Central memory CD8-positive, alpha-beta T cell (primary cell): ENCODE measurements at regions not wholly inside any gene's neighbourhood (a gene's known extent, or its start where the extent isn't known, plus 50 kb on each side); places are given as distances from the start of the nearest gene placed in this dataset.
"Not testable (repeated sequence)": the region's sequence is repeated elsewhere in the genome, so short reads cannot be mapped to it uniquely, and the experiment has no call there.

Experiments used
- ATAC-seq: fragments of 150-1000 bp; cut with Tn5 transposase; replicated peaks from 2 replicates; pipeline ENCODE4 v1.10.0; 2022; ENCODE audit warnings: mild to moderate bottlenecking, moderate FRiP score, moderate number of reproducible peaks; ENCODE audit not compliant: poor library complexity, severe bottlenecking; ENCODE audit errors: extremely low read depth
- DNase-seq, 2 donors: peaks; one replicate each; pipeline ENCODE4 v3.0.0; 2021; ENCODE audit warnings: low spot score in 2 of 2
- H3K27ac Mint-ChIP-seq: one replicate; pipeline ENCODE4 v1.8.0; 2022; ENCODE audit warnings: low read depth, mild to moderate bottlenecking, moderate library complexity, mixed read lengths
- H3K27me3 Mint-ChIP-seq: one replicate; pipeline ENCODE4 v1.8.0; 2022; ENCODE audit warnings: mixed read lengths
- H3K36me3 Mint-ChIP-seq: one replicate; pipeline ENCODE4 v1.8.0; 2022; ENCODE audit warnings: mild to moderate bottlenecking, moderate library complexity, mixed read lengths; ENCODE audit not compliant: insufficient read depth
- H3K4me1 Mint-ChIP-seq: one replicate; pipeline ENCODE4 v1.8.0; 2022; ENCODE audit warnings: mixed read lengths
- H3K4me3 Mint-ChIP-seq: one replicate; pipeline ENCODE4 v1.8.0; 2022; ENCODE audit warnings: mild to moderate bottlenecking, moderate library complexity, mixed read lengths
- H3K9me3 Mint-ChIP-seq: one replicate; pipeline ENCODE4 v1.8.0; 2022; ENCODE audit warnings: mixed read lengths

- ATAC-seq, H3K27me3 Mint-ChIP-seq, H3K4me3 Mint-ChIP-seq, H3K4me1 Mint-ChIP-seq, H3K36me3 Mint-ChIP-seq, H3K9me3 Mint-ChIP-seq, H3K27ac Mint-ChIP-seq, DNase-seq: not testable (repeated sequence)
These were observed 105.4 kb downstream of the SPATA31A6 start for GRCh38 chr9:42288865-42289229.

- not testable (repeated sequence) for H3K27me3 Mint-ChIP-seq, DNase-seq, H3K9me3 Mint-ChIP-seq, H3K4me3 Mint-ChIP-seq, H3K27ac Mint-ChIP-seq, ATAC-seq, H3K36me3 Mint-ChIP-seq, H3K4me1 Mint-ChIP-seq
These were observed 116.7 kb downstream of the SPATA31A6 start for GRCh38 chr9:42300124-42300523.

- not testable (repeated sequence) for H3K27ac Mint-ChIP-seq, DNase-seq, ATAC-seq, H3K9me3 Mint-ChIP-seq, H3K27me3 Mint-ChIP-seq, H3K4me3 Mint-ChIP-seq, H3K4me1 Mint-ChIP-seq, H3K36me3 Mint-ChIP-seq
These were observed 123.2 kb downstream of the SPATA31A6 start for GRCh38 chr9:42306625-42307024.

- H3K27ac Mint-ChIP-seq, H3K4me3 Mint-ChIP-seq, ATAC-seq, H3K36me3 Mint-ChIP-seq, H3K4me1 Mint-ChIP-seq, H3K9me3 Mint-ChIP-seq, DNase-seq, H3K27me3 Mint-ChIP-seq: not testable (repeated sequence)
These were observed 124.0 kb downstream of the SPATA31A6 start for GRCh38 chr9:42307449-42307848.

- not testable (repeated sequence) for H3K27ac Mint-ChIP-seq, H3K4me1 Mint-ChIP-seq, H3K9me3 Mint-ChIP-seq, H3K27me3 Mint-ChIP-seq, DNase-seq, H3K36me3 Mint-ChIP-seq, ATAC-seq, H3K4me3 Mint-ChIP-seq
These were observed 127.5 kb downstream of the SPATA31A6 start for GRCh38 chr9:42310972-42311371.

GRCh38 chr9:42316026-42316425 is 132.6 kb downstream of the SPATA31A6 start:
- H3K4me1 Mint-ChIP-seq, H3K27me3 Mint-ChIP-seq, H3K9me3 Mint-ChIP-seq, H3K36me3 Mint-ChIP-seq, DNase-seq, H3K4me3 Mint-ChIP-seq, ATAC-seq, H3K27ac Mint-ChIP-seq: not testable (repeated sequence)

GRCh38 chr9:42317677-42318076 is 134.2 kb downstream of the SPATA31A6 start:
- DNase-seq, ATAC-seq, H3K4me3 Mint-ChIP-seq, H3K36me3 Mint-ChIP-seq, H3K9me3 Mint-ChIP-seq, H3K27ac Mint-ChIP-seq, H3K27me3 Mint-ChIP-seq, H3K4me1 Mint-ChIP-seq: not testable (repeated sequence)

GRCh38 chr9:42323084-42323809 is 139.8 kb downstream of the SPATA31A6 start:
- H3K36me3 Mint-ChIP-seq, H3K4me3 Mint-ChIP-seq, ATAC-seq, H3K9me3 Mint-ChIP-seq, H3K27me3 Mint-ChIP-seq, H3K4me1 Mint-ChIP-seq, H3K27ac Mint-ChIP-seq, DNase-seq: not testable (repeated sequence)

GRCh38 chr9:42325142-42325541 is 141.7 kb downstream of the SPATA31A6 start:
- not testable (repeated sequence) for H3K27me3 Mint-ChIP-seq, H3K36me3 Mint-ChIP-seq, H3K27ac Mint-ChIP-seq, DNase-seq, H3K9me3 Mint-ChIP-seq, H3K4me1 Mint-ChIP-seq, ATAC-seq, H3K4me3 Mint-ChIP-seq

- not testable (repeated sequence) for H3K9me3 Mint-ChIP-seq, DNase-seq, H3K27ac Mint-ChIP-seq, H3K4me1 Mint-ChIP-seq, H3K36me3 Mint-ChIP-seq, H3K27me3 Mint-ChIP-seq, H3K4me3 Mint-ChIP-seq, ATAC-seq
These were observed 142.1 kb downstream of the SPATA31A6 start for GRCh38 chr9:42325561-42325960.

- not testable (repeated sequence) for DNase-seq, H3K36me3 Mint-ChIP-seq, H3K9me3 Mint-ChIP-seq, H3K27me3 Mint-ChIP-seq, H3K27ac Mint-ChIP-seq, H3K4me1 Mint-ChIP-seq, ATAC-seq, H3K4me3 Mint-ChIP-seq
These were observed 143.0 kb downstream of the SPATA31A6 start for GRCh38 chr9:42326482-42326881.

GRCh38 chr9:42335342-42335741 is 151.9 kb downstream of the SPATA31A6 start:
- H3K4me3 Mint-ChIP-seq: not testable (repeated sequence)

GRCh38 chr9:42335984-42336657 is 152.7 kb downstream of the SPATA31A6 start:
- H3K27ac Mint-ChIP-seq, H3K4me3 Mint-ChIP-seq, H3K36me3 Mint-ChIP-seq, H3K9me3 Mint-ChIP-seq, H3K4me1 Mint-ChIP-seq, DNase-seq, ATAC-seq, H3K27me3 Mint-ChIP-seq: not testable (repeated sequence)

More at GRCh38 chr9:42335342-42335741, 151.9 kb downstream of the SPATA31A6 start:
- not testable (repeated sequence) for H3K4me1 Mint-ChIP-seq, DNase-seq, H3K27ac Mint-ChIP-seq, H3K9me3 Mint-ChIP-seq, H3K36me3 Mint-ChIP-seq, ATAC-seq, H3K27me3 Mint-ChIP-seq
